WTC11 (cell line): ENCODE measurements at regions not wholly inside any gene's neighbourhood (a gene's known extent, or its start where the extent isn't known, plus 50 kb on each side); places are given as distances from the start of the nearest gene placed in this dataset.

Experiments used
- ATAC-seq: fragments of 200-7000 bp; cut with Tn5 transposase; 2 replicates; pipeline ENCODE4 v1.10.0; 2021; ENCODE audit warnings: mild to moderate bottlenecking, moderate library complexity
- CTCF ChIA-PET: fragments of 300-600 bp; sonication (Branson Sonifier 250); formaldehyde crosslinking; loops from one replicate; lab custom pipeline; 2021; ENCODE audit warnings: antibody characterized with exemption; lab: Charles Lee
- POLR2A ChIA-PET: fragments of 350-600 bp; sonication (Branson Sonifier 250); formaldehyde crosslinking; loops from one replicate; lab custom pipeline; 2021; ENCODE audit warnings: antibody characterized with exemption; lab: Charles Lee
- DNase-seq: peaks from one replicate; pipeline ENCODE4 v3.0.0; 2021; ENCODE audit warnings: low spot score
- H3K27ac Mint-ChIP-seq: 2 replicates; pipeline ENCODE4 v1.8.0; 2021; ENCODE audit warnings: mixed read lengths
- H3K27me3 Mint-ChIP-seq: 2 replicates; pipeline ENCODE4 v1.8.0; 2021; ENCODE audit warnings: low read depth, mild to moderate bottlenecking, moderate library complexity, mixed read lengths
- H3K36me3 Mint-ChIP-seq: 2 replicates; pipeline ENCODE4 v1.8.0; 2021; ENCODE audit warnings: mixed read lengths
- H3K4me1 Mint-ChIP-seq: 2 replicates; pipeline ENCODE4 v1.8.0; 2022; ENCODE audit warnings: mixed read lengths
- H3K4me3 Mint-ChIP-seq: 2 replicates; pipeline ENCODE4 v1.8.0; 2021; ENCODE audit warnings: mild to moderate bottlenecking, moderate library complexity, mixed read lengths
- H3K9me3 Mint-ChIP-seq: 2 replicates; pipeline ENCODE4 v1.8.0; 2021; ENCODE audit warnings: mixed read lengths
- ATF1 ChIP-seq: sonication (generic); formaldehyde crosslinking; IDR thresholded peaks from 2 replicates; pipeline ENCODE4 v1.8.1; 2023; ENCODE audit warnings: mild to moderate bottlenecking, moderate library complexity, missing genetic modification reagents
- ATF2 ChIP-seq: sonication (generic); formaldehyde crosslinking; IDR thresholded peaks from 2 replicates; pipeline ENCODE4 v1.8.1; 2022; ENCODE audit warnings: low read depth, missing genetic modification reagents, borderline replicate concordance
- CREM ChIP-seq: sonication (generic); formaldehyde crosslinking; IDR thresholded peaks from 2 replicates; pipeline ENCODE4 v1.8.1; 2022; ENCODE audit warnings: mild to moderate bottlenecking, missing genetic modification reagents, moderate library complexity
- E2F1 ChIP-seq: sonication (generic); formaldehyde crosslinking; IDR thresholded peaks from 2 replicates; pipeline ENCODE4 v1.8.0; 2022; ENCODE audit warnings: mild to moderate bottlenecking, missing genetic modification reagents
- EMX1 ChIP-seq: fragments of 250-450 bp; sonication (Bioruptor Pico); IDR thresholded peaks from 2 replicates; pipeline ENCODE4 v1.8.0; 2021; ENCODE audit warnings: mild to moderate bottlenecking
- ETV6 ChIP-seq: sonication (generic); formaldehyde crosslinking; IDR thresholded peaks from 2 replicates; pipeline ENCODE4 v1.8.1; 2022; ENCODE audit warnings: mild to moderate bottlenecking, missing genetic modification reagents
- FOXJ3 ChIP-seq: sonication (generic); formaldehyde crosslinking; IDR thresholded peaks from 2 replicates; pipeline ENCODE4 v1.9.0; 2021; ENCODE audit warnings: missing genetic modification reagents, mild to moderate bottlenecking, borderline replicate concordance
- GABPB1 ChIP-seq: sonication (generic); formaldehyde crosslinking; IDR thresholded peaks from 2 replicates; pipeline ENCODE4 v1.8.1; 2023; ENCODE audit warnings: mild to moderate bottlenecking, missing genetic modification reagents
- GRHL2 ChIP-seq: fragments of 250-450 bp; sonication (Bioruptor Pico); IDR thresholded peaks from 2 replicates; pipeline ENCODE4 v1.8.0; 2022; ENCODE audit warnings: mild to moderate bottlenecking, moderate library complexity; ENCODE audit not compliant: insufficient replicate concordance, severe bottlenecking
- GTF2I ChIP-seq: fragments of 250-450 bp; sonication (Bioruptor Pico); conservative IDR thresholded peaks from 2 replicates; pipeline ENCODE4 v1.4.0; 2021; ENCODE audit warnings: mild to moderate bottlenecking
- NFATC4 ChIP-seq: fragments of 250-450 bp; sonication (Bioruptor Pico); IDR thresholded peaks from 2 replicates; pipeline ENCODE4 v1.9.0; 2021; ENCODE audit warnings: mild to moderate bottlenecking
- NR2C2 ChIP-seq: sonication (generic); formaldehyde crosslinking; IDR thresholded peaks from 2 replicates; pipeline ENCODE4 v1.8.0; 2022; ENCODE audit warnings: mild to moderate bottlenecking, missing genetic modification reagents
- RELA ChIP-seq: sonication (generic); formaldehyde crosslinking; IDR thresholded peaks from 2 replicates; pipeline ENCODE4 v1.8.1; 2022; ENCODE audit warnings: missing genetic modification reagents, mild to moderate bottlenecking, borderline replicate concordance
- SMAD3 ChIP-seq: sonication (generic); formaldehyde crosslinking; IDR thresholded peaks from 2 replicates; pipeline ENCODE4 v1.8.0; 2022; ENCODE audit warnings: missing genetic modification reagents, mild to moderate bottlenecking, borderline replicate concordance
- SP1 ChIP-seq: sonication (generic); formaldehyde crosslinking; conservative IDR thresholded peaks from 2 replicates; pipeline ENCODE4 v1.8.1; 2022; ENCODE audit warnings: missing genetic modification reagents
- ZBTB43 ChIP-seq: sonication (generic); formaldehyde crosslinking; IDR thresholded peaks from 2 replicates; pipeline ENCODE4 v1.8.1; 2023; ENCODE audit warnings: mild to moderate bottlenecking, missing genetic modification reagents
- ZMAT4 ChIP-seq: fragments of 250-450 bp; sonication (Bioruptor Pico); IDR thresholded peaks from 2 replicates; pipeline ENCODE4 v1.9.0; 2021; ENCODE audit warnings: mild to moderate bottlenecking
- ZNF396 ChIP-seq: fragments of 250-450 bp; sonication (Bioruptor Pico); IDR thresholded peaks from 2 replicates; pipeline ENCODE4 v1.8.0; 2021; ENCODE audit warnings: mild to moderate bottlenecking, moderate library complexity, borderline replicate concordance
- ZNF423 ChIP-seq: fragments of 250-450 bp; sonication (Bioruptor Pico); IDR thresholded peaks from 2 replicates; pipeline ENCODE4 v2.1.2; 2022; ENCODE audit warnings: mild to moderate bottlenecking, moderate library complexity
- TF ChIP-seq, protein P1 (sequence below): sonication (generic); formaldehyde crosslinking; IDR thresholded peaks from 2 replicates; pipeline ENCODE4 v1.8.0; 2022; ENCODE audit warnings: missing genetic modification reagents
- TF ChIP-seq, protein P2 (sequence below): fragments of 250-450 bp; sonication (Bioruptor Pico); IDR thresholded peaks from 2 replicates; pipeline ENCODE4 v1.8.0; 2021; ENCODE audit warnings: mild to moderate bottlenecking
- TF ChIP-seq, protein P3 (sequence below): fragments of 250-450 bp; sonication (Bioruptor Pico); IDR thresholded peaks from 2 replicates; pipeline ENCODE4 v1.9.0; 2021; ENCODE audit warnings: mild to moderate bottlenecking

DNA sequence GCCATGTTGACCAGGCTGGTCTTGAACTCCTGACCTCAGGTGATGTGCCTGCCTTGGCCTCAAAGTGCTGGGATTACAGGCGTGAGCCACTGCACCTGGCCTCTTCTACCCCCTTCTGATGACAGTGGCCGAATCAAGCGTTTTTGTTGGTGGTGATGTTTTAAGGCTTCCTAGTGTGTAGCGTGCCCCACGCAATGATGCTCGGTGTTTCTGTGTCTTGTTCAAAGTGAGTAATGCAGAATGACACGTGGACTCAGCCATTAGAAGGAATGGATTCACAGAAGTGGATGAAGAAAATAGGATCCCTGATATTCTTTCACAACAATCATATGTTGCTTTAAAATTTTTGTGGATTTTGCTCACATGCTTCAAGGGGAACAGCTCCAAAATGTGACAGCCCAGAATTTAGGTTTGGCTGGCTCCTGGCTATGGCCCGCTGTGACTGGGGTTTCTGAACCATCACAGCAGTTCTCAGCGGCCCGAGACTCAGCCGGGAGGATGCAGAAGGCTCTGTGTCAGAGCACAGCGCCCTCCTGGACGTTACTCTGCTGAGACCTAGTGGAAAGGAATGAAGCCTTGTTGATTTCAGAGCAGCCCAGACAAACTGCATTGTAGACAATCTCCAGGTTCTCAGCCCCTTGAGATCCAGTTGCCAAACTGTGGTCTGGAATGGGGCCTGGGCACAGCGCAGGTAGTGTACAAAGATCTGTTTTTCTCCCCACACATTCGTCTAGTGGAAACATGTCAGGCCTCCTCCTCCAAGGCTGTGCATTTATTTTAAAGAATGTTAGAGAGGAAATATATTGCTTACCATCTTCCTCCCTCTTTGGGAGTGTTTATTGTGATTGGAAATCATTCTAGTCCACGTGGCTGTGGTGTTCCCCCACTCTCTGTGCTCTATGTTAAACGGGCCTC is 57.6 kb upstream of the TIAM2 start:
- ChIA-PET CTCF (no interaction called here), POLR2A (no interaction called here)
- peak; percentile 31 for DNase-seq
- H3K9me3 Mint-ChIP-seq, result no peaks in the 10 kb centered on the region
- peak; percentile 82 for ATAC-seq
- peaks cover 14% of the 10 kb centered on the region for H3K4me1 Mint-ChIP-seq
- peak overlapping the region; percentile 90 for H3K27ac Mint-ChIP-seq
- H3K36me3 Mint-ChIP-seq, result no peaks in the 10 kb centered on the region
- no peaks in the 10 kb centered on the region for H3K27me3 Mint-ChIP-seq
- TF ChIP-seq, protein P1, sequence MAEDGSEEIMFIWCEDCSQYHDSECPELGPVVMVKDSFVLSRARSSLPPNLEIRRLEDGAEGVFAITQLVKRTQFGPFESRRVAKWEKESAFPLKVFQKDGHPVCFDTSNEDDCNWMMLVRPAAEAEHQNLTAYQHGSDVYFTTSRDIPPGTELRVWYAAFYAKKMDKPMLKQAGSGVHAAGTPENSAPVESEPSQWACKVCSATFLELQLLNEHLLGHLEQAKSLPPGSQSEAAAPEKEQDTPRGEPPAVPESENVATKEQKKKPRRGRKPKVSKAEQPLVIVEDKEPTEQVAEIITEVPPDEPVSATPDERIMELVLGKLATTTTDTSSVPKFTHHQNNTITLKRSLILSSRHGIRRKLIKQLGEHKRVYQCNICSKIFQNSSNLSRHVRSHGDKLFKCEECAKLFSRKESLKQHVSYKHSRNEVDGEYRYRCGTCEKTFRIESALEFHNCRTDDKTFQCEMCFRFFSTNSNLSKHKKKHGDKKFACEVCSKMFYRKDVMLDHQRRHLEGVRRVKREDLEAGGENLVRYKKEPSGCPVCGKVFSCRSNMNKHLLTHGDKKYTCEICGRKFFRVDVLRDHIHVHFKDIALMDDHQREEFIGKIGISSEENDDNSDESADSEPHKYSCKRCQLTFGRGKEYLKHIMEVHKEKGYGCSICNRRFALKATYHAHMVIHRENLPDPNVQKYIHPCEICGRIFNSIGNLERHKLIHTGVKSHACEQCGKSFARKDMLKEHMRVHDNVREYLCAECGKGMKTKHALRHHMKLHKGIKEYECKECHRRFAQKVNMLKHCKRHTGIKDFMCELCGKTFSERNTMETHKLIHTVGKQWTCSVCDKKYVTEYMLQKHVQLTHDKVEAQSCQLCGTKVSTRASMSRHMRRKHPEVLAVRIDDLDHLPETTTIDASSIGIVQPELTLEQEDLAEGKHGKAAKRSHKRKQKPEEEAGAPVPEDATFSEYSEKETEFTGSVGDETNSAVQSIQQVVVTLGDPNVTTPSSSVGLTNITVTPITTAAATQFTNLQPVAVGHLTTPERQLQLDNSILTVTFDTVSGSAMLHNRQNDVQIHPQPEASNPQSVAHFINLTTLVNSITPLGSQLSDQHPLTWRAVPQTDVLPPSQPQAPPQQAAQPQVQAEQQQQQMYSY (CRISPR knock-in tag), result no peak
- TF ChIP-seq ZBTB43 (CRISPR knock-in tag) (no peak), ZMAT4 (no peak), ZNF423 (CRISPR knock-in tag) (no peak), ATF1 (CRISPR knock-in tag) (no peak), GTF2I (CRISPR knock-in tag) (no peak), EMX1 (CRISPR knock-in tag) (no peak), SP1 (CRISPR knock-in tag) (no peak), ATF2 (no peak), SMAD3 (CRISPR knock-in tag) (no peak), ZNF396 (CRISPR knock-in tag) (no peak), GRHL2 (no peak), ETV6 (CRISPR knock-in tag) (no peak), NFATC4 (CRISPR knock-in tag) (no peak), GABPB1 (CRISPR knock-in tag) (no peak), NR2C2 (CRISPR knock-in tag) (no peak), RELA (CRISPR knock-in tag) (no peak)
- TF ChIP-seq, protein P2, sequence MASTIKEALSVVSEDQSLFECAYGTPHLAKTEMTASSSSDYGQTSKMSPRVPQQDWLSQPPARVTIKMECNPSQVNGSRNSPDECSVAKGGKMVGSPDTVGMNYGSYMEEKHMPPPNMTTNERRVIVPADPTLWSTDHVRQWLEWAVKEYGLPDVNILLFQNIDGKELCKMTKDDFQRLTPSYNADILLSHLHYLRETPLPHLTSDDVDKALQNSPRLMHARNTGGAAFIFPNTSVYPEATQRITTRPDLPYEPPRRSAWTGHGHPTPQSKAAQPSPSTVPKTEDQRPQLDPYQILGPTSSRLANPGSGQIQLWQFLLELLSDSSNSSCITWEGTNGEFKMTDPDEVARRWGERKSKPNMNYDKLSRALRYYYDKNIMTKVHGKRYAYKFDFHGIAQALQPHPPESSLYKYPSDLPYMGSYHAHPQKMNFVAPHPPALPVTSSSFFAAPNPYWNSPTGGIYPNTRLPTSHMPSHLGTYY, result no peak
- no peak overlapping the region for H3K4me3 Mint-ChIP-seq

DNA sequence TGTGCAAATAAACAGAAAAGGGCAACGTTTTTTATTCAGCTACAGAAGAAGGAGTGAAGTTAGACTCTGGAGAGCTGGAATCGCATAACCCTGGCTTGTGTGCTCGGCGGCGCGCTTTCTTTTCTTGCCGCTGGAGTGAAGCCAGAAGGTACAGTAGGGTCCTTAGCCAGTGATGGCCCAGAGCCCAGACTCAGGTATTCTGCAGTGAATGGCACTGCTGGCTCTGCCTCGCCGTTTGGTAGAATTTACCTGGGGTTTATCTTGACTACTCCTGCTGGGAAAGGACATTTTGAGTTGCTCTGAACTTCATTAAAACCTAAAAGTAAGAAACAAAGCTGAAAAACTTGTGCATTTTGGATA is 56.9 kb upstream of the TIAM2 start:
- Mint-ChIP-seq H3K27me3 (no peaks in the 10 kb centered on the region), H3K4me3 (no peak overlapping the region)

More for the DNA sequence above, 56.9 kb upstream of the TIAM2 start:
- Mint-ChIP-seq H3K27ac (no peak overlapping the region), H3K9me3 (no peaks in the 10 kb centered on the region)
- peak; percentile 36 for ATAC-seq
- TF ChIP-seq E2F1 (CRISPR knock-in tag), result no peak
- no peak for TF ChIP-seq RELA (CRISPR knock-in tag)
- TF ChIP-seq, protein P3, sequence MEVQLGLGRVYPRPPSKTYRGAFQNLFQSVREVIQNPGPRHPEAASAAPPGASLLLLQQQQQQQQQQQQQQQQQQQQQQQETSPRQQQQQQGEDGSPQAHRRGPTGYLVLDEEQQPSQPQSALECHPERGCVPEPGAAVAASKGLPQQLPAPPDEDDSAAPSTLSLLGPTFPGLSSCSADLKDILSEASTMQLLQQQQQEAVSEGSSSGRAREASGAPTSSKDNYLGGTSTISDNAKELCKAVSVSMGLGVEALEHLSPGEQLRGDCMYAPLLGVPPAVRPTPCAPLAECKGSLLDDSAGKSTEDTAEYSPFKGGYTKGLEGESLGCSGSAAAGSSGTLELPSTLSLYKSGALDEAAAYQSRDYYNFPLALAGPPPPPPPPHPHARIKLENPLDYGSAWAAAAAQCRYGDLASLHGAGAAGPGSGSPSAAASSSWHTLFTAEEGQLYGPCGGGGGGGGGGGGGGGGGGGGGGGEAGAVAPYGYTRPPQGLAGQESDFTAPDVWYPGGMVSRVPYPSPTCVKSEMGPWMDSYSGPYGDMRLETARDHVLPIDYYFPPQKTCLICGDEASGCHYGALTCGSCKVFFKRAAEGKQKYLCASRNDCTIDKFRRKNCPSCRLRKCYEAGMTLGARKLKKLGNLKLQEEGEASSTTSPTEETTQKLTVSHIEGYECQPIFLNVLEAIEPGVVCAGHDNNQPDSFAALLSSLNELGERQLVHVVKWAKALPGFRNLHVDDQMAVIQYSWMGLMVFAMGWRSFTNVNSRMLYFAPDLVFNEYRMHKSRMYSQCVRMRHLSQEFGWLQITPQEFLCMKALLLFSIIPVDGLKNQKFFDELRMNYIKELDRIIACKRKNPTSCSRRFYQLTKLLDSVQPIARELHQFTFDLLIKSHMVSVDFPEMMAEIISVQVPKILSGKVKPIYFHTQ (CRISPR knock-in tag), result no peak
- TF ChIP-seq CREM (CRISPR knock-in tag), result no peak
- TF ChIP-seq FOXJ3 (CRISPR knock-in tag), result no peak
- TF ChIP-seq, all 79 proteins: peak for 0
- ChIA-PET POLR2A (no interaction called here), CTCF (no interaction called here)
- H3K4me1 Mint-ChIP-seq, result peaks cover 8% of the 10 kb centered on the region
- no peak for DNase-seq
- no peaks in the 10 kb centered on the region for H3K36me3 Mint-ChIP-seq
